Nephron (organoid): ENCODE measurements at regions not wholly inside any gene's neighbourhood (a gene's known extent, or its start where the extent isn't known, plus 50 kb on each side); places are given as distances from the start of the nearest gene placed in this dataset.

Source experiments
- H3K27ac Mint-ChIP-seq, 3 experiments: 2 replicates each; pipeline ENCODE4 v1.8.0; 2020; ENCODE audit warnings: mixed read lengths in 3 of 3, mild to moderate bottlenecking in 2 of 3, moderate library complexity in 1 of 3
- H3K27me3 Mint-ChIP-seq: 2 replicates; pipeline ENCODE4 v1.8.0; 2021; ENCODE audit warnings: low read depth, mild to moderate bottlenecking, moderate library complexity, mixed read lengths
- H3K36me3 Mint-ChIP-seq: 2 replicates; pipeline ENCODE4 v1.8.0; 2020; ENCODE audit warnings: low read depth, mixed read lengths
- H3K4me1 Mint-ChIP-seq: 2 replicates; pipeline ENCODE4 v1.8.0; 2020; ENCODE audit warnings: mixed read lengths
- H3K4me3 Mint-ChIP-seq, 3 experiments: 2 replicates each; pipeline ENCODE4 v1.8.0; 2020; ENCODE audit warnings: mild to moderate bottlenecking in 3 of 3, mixed read lengths in 3 of 3, moderate library complexity in 2 of 3
- H3K9me3 Mint-ChIP-seq: 2 replicates; pipeline ENCODE4 v1.8.0; 2020; ENCODE audit warnings: mixed read lengths
- TF ChIP-seq, protein P1 (sequence below), 3 experiments: fragments of 200-600 bp; sonication (generic); IDR thresholded peaks; one replicate each; pipeline ENCODE4 v1.5.0; 2021; ENCODE audit warnings: antibody characterized with exemption in 3 of 3; ENCODE audit not compliant: unreplicated experiment in 3 of 3

DNA sequence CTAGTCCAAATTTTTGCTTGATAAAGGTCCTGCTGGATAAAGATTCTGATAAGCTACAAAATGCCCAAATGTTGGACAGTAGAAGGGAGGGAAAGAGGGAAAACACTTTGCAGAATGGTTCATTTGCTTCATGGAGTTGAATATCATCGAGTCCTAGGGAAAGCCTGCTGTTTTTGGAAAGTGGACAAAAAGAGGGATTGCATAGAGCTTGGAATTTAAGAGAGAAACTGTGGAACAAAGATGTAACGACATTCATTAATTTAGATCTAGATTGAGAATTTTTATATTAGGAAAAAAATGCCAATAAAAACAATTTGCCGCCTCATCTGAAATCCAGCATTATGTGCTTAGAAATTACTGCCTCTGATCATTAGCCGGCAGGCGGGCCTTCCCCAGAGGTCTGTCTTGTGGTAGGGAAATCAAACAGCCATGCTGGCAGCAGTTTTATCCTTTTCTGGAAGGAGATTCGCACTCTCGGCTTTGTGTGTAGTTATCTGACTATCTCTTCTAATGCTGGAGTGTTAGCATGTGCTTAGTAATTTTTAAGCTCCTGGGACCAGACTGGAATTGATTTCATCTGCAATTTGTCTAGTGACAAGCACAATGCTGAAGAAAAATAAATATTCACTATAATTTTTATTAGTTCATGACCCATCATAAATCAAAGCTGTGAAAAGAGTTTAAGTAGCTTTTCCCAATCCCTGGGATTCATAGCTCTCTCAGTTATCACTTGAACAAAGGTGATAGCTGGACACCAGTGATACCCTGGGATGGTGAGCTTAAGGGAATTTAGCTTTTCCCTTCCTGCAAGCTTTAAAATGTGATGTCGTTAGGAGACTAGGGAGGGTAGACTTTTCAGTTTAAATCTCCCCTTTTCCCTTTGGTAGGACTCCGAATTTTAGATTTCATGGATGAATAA is 329.5 kb downstream of the PRL start:
- no peak overlapping the region for H3K4me3 Mint-ChIP-seq
- H3K27ac Mint-ChIP-seq: peak overlapping the region; percentile 75 to 81 (median 78)
- H3K9me3 Mint-ChIP-seq: no peaks in the 10 kb centered on the region
- peaks cover 67% of the 10 kb centered on the region for H3K4me1 Mint-ChIP-seq
- peaks cover 2% of the 10 kb centered on the region for H3K36me3 Mint-ChIP-seq
- no peaks in the 10 kb centered on the region for H3K27me3 Mint-ChIP-seq
- TF ChIP-seq, protein P1, sequence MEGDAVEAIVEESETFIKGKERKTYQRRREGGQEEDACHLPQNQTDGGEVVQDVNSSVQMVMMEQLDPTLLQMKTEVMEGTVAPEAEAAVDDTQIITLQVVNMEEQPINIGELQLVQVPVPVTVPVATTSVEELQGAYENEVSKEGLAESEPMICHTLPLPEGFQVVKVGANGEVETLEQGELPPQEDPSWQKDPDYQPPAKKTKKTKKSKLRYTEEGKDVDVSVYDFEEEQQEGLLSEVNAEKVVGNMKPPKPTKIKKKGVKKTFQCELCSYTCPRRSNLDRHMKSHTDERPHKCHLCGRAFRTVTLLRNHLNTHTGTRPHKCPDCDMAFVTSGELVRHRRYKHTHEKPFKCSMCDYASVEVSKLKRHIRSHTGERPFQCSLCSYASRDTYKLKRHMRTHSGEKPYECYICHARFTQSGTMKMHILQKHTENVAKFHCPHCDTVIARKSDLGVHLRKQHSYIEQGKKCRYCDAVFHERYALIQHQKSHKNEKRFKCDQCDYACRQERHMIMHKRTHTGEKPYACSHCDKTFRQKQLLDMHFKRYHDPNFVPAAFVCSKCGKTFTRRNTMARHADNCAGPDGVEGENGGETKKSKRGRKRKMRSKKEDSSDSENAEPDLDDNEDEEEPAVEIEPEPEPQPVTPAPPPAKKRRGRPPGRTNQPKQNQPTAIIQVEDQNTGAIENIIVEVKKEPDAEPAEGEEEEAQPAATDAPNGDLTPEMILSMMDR (IDR thresholded peaks at IDR 0.05; ENCODE audit: unreplicated experiment in 3 of 3): peak in 1 of 3 experiments; percentile 20

DNA sequence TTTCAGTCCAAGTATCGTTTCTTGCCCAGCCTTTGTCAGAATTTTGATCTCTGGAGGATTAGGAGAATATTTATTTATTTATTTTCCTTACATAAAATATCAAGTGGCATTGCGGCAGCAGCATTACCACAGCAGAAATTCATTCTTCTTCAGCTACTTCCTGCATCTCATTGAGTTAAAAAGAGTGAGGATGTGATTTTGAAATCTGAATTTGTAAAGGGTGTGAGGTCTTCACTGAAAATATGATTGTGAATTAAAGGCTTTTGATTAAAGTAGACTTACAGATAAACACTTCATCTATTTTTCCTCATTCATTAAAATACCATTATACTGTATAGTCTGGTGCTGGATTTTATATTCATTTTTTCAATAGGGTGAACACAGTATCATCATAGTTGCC is 328.4 kb downstream of the PRL start:
- peaks cover 13% of the 10 kb centered on the region for H3K36me3 Mint-ChIP-seq
- peaks cover 75% of the 10 kb centered on the region for H3K4me1 Mint-ChIP-seq
- no peak overlapping the region for H3K4me3 Mint-ChIP-seq
- peak overlapping the region; percentile 10 to 78 (median 75) for H3K27ac Mint-ChIP-seq
- TF ChIP-seq, protein P1 (IDR thresholded peaks at IDR 0.05; ENCODE audit: unreplicated experiment in 3 of 3): no peak
- H3K27me3 Mint-ChIP-seq: no peaks in the 10 kb centered on the region
- H3K9me3 Mint-ChIP-seq: peaks cover 4% of the 10 kb centered on the region

DNA sequence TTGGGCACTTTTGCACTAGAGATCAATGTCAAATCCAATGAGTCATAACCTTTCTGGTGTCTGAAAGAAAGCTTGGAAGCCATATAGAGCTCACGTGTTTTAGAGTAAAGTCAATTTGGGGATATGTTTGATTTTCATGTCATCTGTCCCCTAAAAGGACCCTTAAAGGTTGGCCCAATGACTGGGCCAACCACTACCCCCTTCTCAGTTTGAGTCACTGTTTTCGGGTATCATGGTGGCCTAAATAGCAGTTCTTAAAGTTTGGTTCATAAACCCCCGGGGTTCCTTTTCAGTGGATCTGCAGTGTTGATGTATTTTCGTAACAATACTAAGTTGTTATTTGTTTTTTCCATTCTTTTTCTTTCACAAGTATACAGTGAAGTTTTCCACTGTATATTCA is 327.6 kb downstream of the PRL start:
- Mint-ChIP-seq H3K27ac (peak overlapping the region in 1 of 3 experiments; percentile 51), H3K4me3 (no peak overlapping the region), H3K27me3 (no peaks in the 10 kb centered on the region), H3K9me3 (peaks cover 7% of the 10 kb centered on the region), H3K36me3 (peaks cover 17% of the 10 kb centered on the region), H3K4me1 (peaks cover 68% of the 10 kb centered on the region)
- TF ChIP-seq, protein P1 (IDR thresholded peaks at IDR 0.05; ENCODE audit: unreplicated experiment in 3 of 3): no peak

DNA sequence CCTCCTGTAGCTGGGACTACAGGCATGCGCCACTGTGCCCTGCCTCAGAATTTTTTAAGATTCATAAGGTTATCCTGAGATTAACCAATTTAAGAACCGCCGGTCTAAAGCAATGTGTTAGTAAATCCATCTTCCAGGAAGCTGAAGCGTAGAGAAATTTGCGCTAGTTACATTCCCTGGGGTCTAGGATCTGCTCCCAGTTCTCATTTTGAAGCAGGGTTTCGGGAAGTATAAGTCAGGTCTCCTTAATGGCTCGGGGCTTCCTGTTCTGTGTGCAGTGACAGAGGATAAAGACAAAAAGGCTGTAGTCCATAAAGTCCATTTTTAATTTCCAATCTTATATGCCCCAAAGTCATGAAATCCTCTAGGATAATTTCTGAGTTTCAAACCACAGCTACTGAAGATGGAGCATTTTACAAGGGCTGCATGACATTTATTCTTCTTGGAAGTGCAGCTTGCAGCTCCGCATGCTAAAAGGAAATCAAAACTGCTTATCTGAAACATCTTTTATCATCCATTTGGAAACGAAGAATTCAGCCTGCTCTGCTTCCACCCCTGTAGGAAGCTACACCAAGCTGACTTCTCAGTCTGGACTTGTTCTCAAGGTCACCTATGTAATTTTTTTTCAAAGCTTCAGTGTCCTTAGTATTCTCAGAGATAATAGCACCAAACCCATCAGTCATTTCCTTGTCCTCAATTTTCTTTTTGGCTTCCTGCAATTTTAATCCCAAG is 326.1 kb downstream of the PRL start:
- H3K4me3 Mint-ChIP-seq: peak overlapping the region in 1 of 3 experiments; percentile 37
- no peaks in the 10 kb centered on the region for H3K27me3 Mint-ChIP-seq
- TF ChIP-seq, protein P1 (IDR thresholded peaks at IDR 0.05; ENCODE audit: unreplicated experiment in 3 of 3): no peak
- peaks cover 11% of the 10 kb centered on the region for H3K9me3 Mint-ChIP-seq
- H3K36me3 Mint-ChIP-seq: peaks cover 33% of the 10 kb centered on the region
- peak overlapping the region; percentile 77 to 92 (median 82) for H3K27ac Mint-ChIP-seq
- H3K4me1 Mint-ChIP-seq: peaks cover 66% of the 10 kb centered on the region

DNA sequence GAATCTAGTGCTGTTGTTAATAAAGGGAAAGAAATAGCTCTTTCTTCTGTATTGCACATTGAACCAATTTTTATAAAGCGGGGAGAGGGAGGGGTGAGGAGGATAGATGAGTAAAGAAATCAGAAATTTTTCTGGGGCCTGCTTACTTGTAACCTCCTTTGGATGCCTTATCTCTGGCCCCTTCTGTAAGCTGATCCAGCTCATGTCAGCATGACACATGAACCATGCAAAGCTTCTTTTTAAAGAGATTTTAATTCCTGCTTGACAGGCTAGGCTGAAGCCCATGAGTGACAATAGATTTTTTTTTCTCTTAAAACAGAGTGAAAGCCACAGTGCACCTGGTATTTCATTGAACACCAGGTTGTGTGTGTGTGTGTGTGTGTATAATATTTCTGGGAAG is 325.3 kb downstream of the PRL start:
- H3K4me1 Mint-ChIP-seq: peaks cover 63% of the 10 kb centered on the region
- TF ChIP-seq, protein P1 (IDR thresholded peaks at IDR 0.05; ENCODE audit: unreplicated experiment in 3 of 3): no peak
- peak overlapping the region; percentile 77 to 92 (median 82) for H3K27ac Mint-ChIP-seq
- H3K36me3 Mint-ChIP-seq: peaks cover 41% of the 10 kb centered on the region
- H3K27me3 Mint-ChIP-seq: no peaks in the 10 kb centered on the region
- peak overlapping the region in 1 of 3 experiments; percentile 16 for H3K4me3 Mint-ChIP-seq
- peaks cover 11% of the 10 kb centered on the region for H3K9me3 Mint-ChIP-seq
